GM12878 (cell line): ENCODE measurements at regions not wholly inside any gene's neighbourhood (a gene's known extent, or its start where the extent isn't known, plus 50 kb on each side); places are given as distances from the start of the nearest gene placed in this dataset.

Source experiments
- ATAC-seq: fragments of 200-7000 bp; cut with Tn5 transposase; 3 replicates; pipeline ENCODE4 v1.9.1; 2020; ENCODE audit warnings: mild to moderate bottlenecking, moderate library complexity
- BruUV-seq: library from RNA; stranded (reverse); fragments of 400-500 nt; replicated peaks from 2 replicates; lab custom pipeline; 2021; lab: Mats Ljungman, UMichigan
- CTCF ChIA-PET: fragments of 300-600 bp; sonication (Branson Sonifier 250); formaldehyde crosslinking; extraction: SDS; loops from one replicate; lab custom pipeline; 2021; ENCODE audit warnings: inconsistent platforms; lab: Yijun Ruan, JAX
- POLR2A ChIA-PET: fragments of 350-600 bp; formaldehyde crosslinking; extraction: SDS; loops from one replicate; lab custom pipeline; 2021; ENCODE audit warnings: inconsistent platforms; lab: Charles Lee
- RAD21 ChIA-PET: fragments of 300-600 bp; sonication (Branson Sonifier 250); formaldehyde crosslinking; loops from one replicate; lab custom pipeline; 2023; ENCODE audit warnings: antibody characterized with exemption; ENCODE audit not compliant: unreplicated experiment; lab: Charles Lee
- SMC1A ChIA-PET: fragments of 300-600 bp; sonication (Branson Sonifier 250); formaldehyde crosslinking; loops from one replicate; lab custom pipeline; 2023; ENCODE audit not compliant: unreplicated experiment, uncharacterized antibody; lab: Charles Lee
- DNase-seq: peaks from one replicate; pipeline ENCODE4 v3.0.0-alpha.2; 2011; ENCODE audit warnings: low read depth, low spot score
- FAIRE-seq: peaks from 3 replicates; lab custom pipeline; 2011; peaks lifted over from hg19 to GRCh38; lab: Jason Lieb, UNC
- H2AFZ ChIP-seq: 2 replicates; pipeline ENCODE4 v1.6.0; 2011; ENCODE audit warnings: low read depth, low read length, control low read depth; ENCODE audit not compliant: control insufficient read depth
- H3K27ac ChIP-seq: 2 replicates; pipeline ENCODE4 v1.5.1; 2011; ENCODE audit warnings: control low read depth; ENCODE audit not compliant: control insufficient read depth, insufficient read depth
- H3K27me3 ChIP-seq, 2 experiments: replicated peaks in 1 of 2; 2 replicates each; pipeline versions ENCODE4 v1.6.0 to v1.6.1; 2011; ENCODE audit warnings: low read length in 1 of 2; ENCODE audit not compliant: control insufficient read depth in 2 of 2, insufficient read depth in 2 of 2
- H3K36me3 ChIP-seq, 2 experiments: 2 replicates each; pipeline ENCODE4 v1.5.1; 2011; ENCODE audit warnings: low read length in 1 of 2; ENCODE audit not compliant: control insufficient read depth in 2 of 2, insufficient read depth in 2 of 2
- H3K4me1 ChIP-seq: 2 replicates; pipeline ENCODE4 v1.6.1; 2011; ENCODE audit warnings: mild to moderate bottlenecking, low read length, moderate library complexity, mixed read lengths; ENCODE audit not compliant: control insufficient read depth, insufficient read depth
- H3K4me2 ChIP-seq: 2 replicates; pipeline ENCODE4 v1.6.0; 2011; ENCODE audit warnings: control low read depth; ENCODE audit not compliant: control insufficient read depth, insufficient read depth
- H3K4me3 ChIP-seq: fragments of 200-600 bp; sonication (generic); 2 replicates; pipeline ENCODE4 v1.5.1; 2016
- H3K79me2 ChIP-seq: 2 replicates; pipeline ENCODE4 v1.6.0; 2011; ENCODE audit warnings: low read length; ENCODE audit not compliant: control insufficient read depth, insufficient read depth
- H3K9ac ChIP-seq: 2 replicates; pipeline ENCODE4 v1.8.0; 2011; ENCODE audit warnings: low read length, control low read depth, mixed read lengths; ENCODE audit not compliant: control insufficient read depth, insufficient read depth
- H3K9me3 ChIP-seq: replicated peaks from 3 replicates; pipeline ENCODE4 v1.5.1; 2011; ENCODE audit warnings: mild to moderate bottlenecking, low read length; ENCODE audit not compliant: control insufficient read depth, insufficient read depth
- H4K20me1 ChIP-seq: 2 replicates; pipeline ENCODE4 v1.6.0; 2011; ENCODE audit not compliant: control insufficient read depth, insufficient read depth
- ATF2 ChIP-seq: IDR thresholded peaks from 2 replicates; pipeline ENCODE4 v1.6.1; 2012; ENCODE audit warnings: low read length, inconsistent platforms
- ELK1 ChIP-seq: IDR thresholded peaks from 2 replicates; pipeline ENCODE4 v1.6.1; 2012; ENCODE audit warnings: low read depth, low read length, improper control_type of control experiment
- GABPA ChIP-seq: IDR thresholded peaks from 2 replicates; pipeline ENCODE4 v1.6.1; 2014; ENCODE audit warnings: antibody characterized with exemption, low read depth, mild to moderate bottlenecking, inconsistent platforms
- HSF1 ChIP-seq: fragments of 150-350 bp; IDR thresholded peaks from 2 replicates; pipeline ENCODE4 v1.6.1; 2014; ENCODE audit warnings: mild to moderate bottlenecking, low read depth, low read length
- MAX ChIP-seq: IDR thresholded peaks from 2 replicates; pipeline ENCODE4 v1.6.1; 2012; ENCODE audit warnings: low read depth, low read length, improper control_type of control experiment
- REST ChIP-seq: IDR thresholded peaks from 2 replicates; pipeline ENCODE4 v1.6.1; 2012; ENCODE audit warnings: mild to moderate bottlenecking, low read depth, low read length
- TBL1XR1 ChIP-seq: IDR thresholded peaks from 2 replicates; pipeline ENCODE4 v1.6.1; 2012; ENCODE audit warnings: low read depth, low read length, improper control_type of control experiment
- ZNF592 ChIP-seq: fragments of 450-650 bp; IDR thresholded peaks from 2 replicates; pipeline ENCODE4 v1.6.1; 2017; ENCODE audit warnings: mild to moderate bottlenecking, moderate library complexity
- WGBS: methylation state at CpG from one replicate; pipeline ENCODE4 v1.1.6; 2016; ENCODE audit warnings: low lambda C conversion rate; ENCODE audit not compliant: insufficient replicate concordance, insufficient coverage; ENCODE audit errors: missing lambda C conversion rate; 5-methylcytosine and 5-hydroxymethylcytosine counted together
- in situ Hi-C: fragments of 300-500 bp; cut with MboI; formaldehyde crosslinking; loops from 9 replicates; pipeline ENCODE4 v1.14.3; 2018; ENCODE audit warnings: mixed read lengths
- intact Hi-C: fragments of 100-400 bp; cut with micrococcal nuclease; formaldehyde crosslinking; loops from one replicate; pipeline ENCODE4 v1.14.2; 2022; ENCODE audit not compliant: unreplicated experiment

- TF ChIP-seq REST, result no peak
- TF ChIP-seq, all 136 proteins: peak for 0
These were observed 739.7 kb downstream of the BRD1 start (continued) for GRCh38 chr22:49087716-49088601.

GRCh38 chr22:49087198-49087597, 740.5 kb downstream of the BRD1 start:
- RAD21 ChIA-PET, result no interaction called here
- Histone ChIP-seq H3K79me2 (no peaks in the 10 kb centered on the region), H3K4me2 (no peak overlapping the region), H3K27me3 (no peaks in the 10 kb centered on the region), H2AFZ (no peak overlapping the region), H3K27ac (no peak overlapping the region), H3K9ac (no peak overlapping the region), H3K4me3 (no peak overlapping the region), H3K9me3 (no peaks in the 10 kb centered on the region; the same call in 2 of the 3 replicates), H4K20me1 (no peaks in the 10 kb centered on the region), H3K4me1 (no peaks in the 10 kb centered on the region), H3K36me3 (no peaks in the 10 kb centered on the region)
- CTCF ChIA-PET, result no interaction called here
- SMC1A ChIA-PET, result no interaction called here
- DNase-seq (no peak), ATAC-seq (no peak), FAIRE-seq (no peak)
- WGBS, result 22% methylated on average over 10 of the region's 10 CpGs
- intact Hi-C loops, result no loop called here
- POLR2A ChIA-PET, result no interaction called here
- no TSS peak for BruUV-seq
- in situ Hi-C loops, result no loop called here
- TF ChIP-seq ELK1 (no peak), ZNF592 (no peak), TBL1XR1 (no peak), MAX (no peak), GABPA (no peak), ATF2 (no peak), HSF1 (no peak)
